Prostate gland (tissue), 2 donors: ENCODE measurements at regions not wholly inside any gene's neighbourhood (a gene's known extent, or its start where the extent isn't known, plus 50 kb on each side); places are given as distances from the start of the nearest gene placed in this dataset.

Experiments used
- CTCF ChIP-seq, 4 experiments: fragments of 200-600 bp in 2 of 4; fragments of 450-650 bp in 2 of 4; sonication (generic) in 2 of 4; IDR thresholded peaks; 1 replicate in 3 of 4; 2 replicates in 1 of 4; pipeline ENCODE4 v1.5.1; 2016 to 2019; ENCODE audit warnings: antibody characterized with exemption in 4 of 4, mild to moderate bottlenecking in 2 of 4, moderate library complexity in 2 of 4
- POLR2A ChIP-seq: fragments of 450-650 bp; IDR thresholded peaks from one replicate; pipeline ENCODE4 v1.6.1; 2016; ENCODE audit warnings: antibody characterized with exemption, mild to moderate bottlenecking
- POLR2AphosphoS5 ChIP-seq: sonication (generic); formaldehyde crosslinking; IDR thresholded peaks from one replicate; pipeline ENCODE4 v1.6.1; 2017; ENCODE audit warnings: antibody characterized with exemption

- TF ChIP-seq CTCF (IDR thresholded peaks at IDR 0.05): no peak
- no peak for TF ChIP-seq POLR2A
- TF ChIP-seq POLR2AphosphoS5: no peak
These were observed 172.6 kb upstream of the TUSC1 start for GRCh38 chr9:25850803-25851202.
